HG03066 (cell line): ENCODE measurements at regions not wholly inside any gene's neighbourhood (a gene's known extent, or its start where the extent isn't known, plus 50 kb on each side); places are given as distances from the start of the nearest gene placed in this dataset.

ENCODE experiments used
- ATAC-seq: cut with Tn5 transposase; IDR thresholded peaks from one replicate; pipeline ENCODE4 v1.9.1; 2021; ENCODE audit warnings: low read depth; ENCODE audit not compliant: unreplicated experiment

GRCh38 chr5:17882760-17883488 is 248.7 kb downstream of the TAF11L14 start:
- ATAC-seq: no peak

GRCh38 chr5:17888155-17888554 is 253.9 kb downstream of the TAF11L14 start:
- ATAC-seq: no peak

DNA sequence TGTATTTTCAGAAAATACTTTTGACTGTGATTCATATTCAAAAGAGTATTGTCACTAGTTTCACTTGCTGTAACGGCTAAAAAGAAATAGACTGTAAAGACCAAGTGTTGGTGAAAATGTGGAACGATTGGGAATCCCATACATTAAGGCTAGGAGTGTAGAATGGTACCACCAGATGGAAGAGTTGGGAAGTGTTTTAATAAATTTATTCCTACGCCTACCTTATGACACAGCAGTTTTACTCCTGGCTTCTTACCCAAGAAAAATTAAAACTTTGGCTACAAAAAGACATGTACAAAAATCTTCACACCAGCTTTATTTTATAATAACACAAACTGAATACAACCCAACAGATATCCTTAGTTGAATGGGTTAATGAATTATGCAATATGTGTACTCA is 256.2 kb downstream of the TAF11L14 start:
- no peak for ATAC-seq

DNA sequence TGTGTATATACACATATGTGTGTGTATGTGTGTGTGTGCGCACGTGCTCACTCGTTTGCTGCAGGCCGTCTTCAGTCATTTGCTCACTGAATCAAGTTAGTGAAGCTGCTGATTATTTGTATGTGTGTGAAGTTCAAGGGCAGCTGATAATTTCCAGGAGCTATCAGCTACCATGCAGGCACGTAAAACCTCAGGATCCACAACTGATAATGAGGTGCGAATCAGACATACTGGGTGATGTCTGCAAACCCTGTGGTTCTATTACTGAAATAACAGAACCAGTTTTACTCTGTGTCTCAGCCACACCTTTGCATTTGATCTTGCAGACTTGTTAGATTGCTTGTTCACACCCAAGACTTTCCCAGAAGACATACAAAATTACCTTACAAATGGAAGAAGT is 257.6 kb downstream of the TAF11L14 start:
- no peak for ATAC-seq

DNA sequence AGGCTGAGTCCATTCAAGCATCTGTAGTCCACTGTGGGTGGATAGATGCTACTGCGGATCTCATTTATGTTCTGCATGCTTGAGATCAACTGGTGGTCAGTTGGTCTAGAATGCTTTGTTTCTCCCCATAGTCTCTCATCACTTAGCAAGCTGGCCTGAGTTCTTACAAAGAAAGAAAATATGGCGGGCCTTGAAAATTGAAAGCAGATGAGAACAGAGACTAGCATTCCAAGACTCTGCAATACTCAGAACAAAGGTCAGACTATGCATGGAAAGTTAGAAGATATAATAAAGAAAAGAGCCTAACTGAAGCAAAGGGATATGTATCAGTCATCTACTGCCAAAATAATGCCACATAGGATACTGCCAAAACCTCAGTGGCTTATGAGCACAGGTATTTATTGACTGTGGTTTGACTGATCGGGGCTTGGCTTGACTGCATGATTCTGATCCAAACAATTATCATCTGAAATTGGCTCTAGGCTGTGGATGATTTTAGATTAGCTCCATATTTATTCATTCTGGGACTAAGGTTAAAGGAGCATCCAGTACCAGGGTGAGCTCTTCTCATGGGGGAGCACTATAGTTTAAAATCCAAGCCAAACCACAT is 258.9 kb downstream of the TAF11L14 start:
- ATAC-seq: no peak

- ATAC-seq: no peak
These were observed 261.2 kb downstream of the TAF11L14 start for GRCh38 chr5:17895288-17896033.

DNA sequence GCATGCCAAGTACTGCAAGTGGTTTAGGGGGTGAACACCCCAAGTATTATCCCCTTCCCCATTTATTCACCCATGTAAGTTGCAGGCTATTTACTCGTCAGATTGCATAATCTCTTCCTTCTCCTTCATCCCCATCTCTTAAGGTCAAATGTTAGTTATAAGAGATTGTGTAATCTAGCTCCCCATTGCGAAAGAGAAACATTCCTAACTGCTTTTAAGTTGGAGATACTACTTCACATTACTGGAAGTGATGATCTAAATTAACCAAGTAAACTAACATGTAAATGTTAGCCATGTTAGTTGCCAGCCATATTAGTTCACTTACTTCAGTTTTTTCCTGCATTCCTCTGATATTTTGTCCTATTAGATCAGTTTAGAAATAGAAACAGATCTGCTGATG is 262.3 kb downstream of the TAF11L14 start:
- no peak for ATAC-seq

GRCh38 chr5:17897776-17898175 is 263.5 kb downstream of the TAF11L14 start:
- no peak for ATAC-seq

DNA sequence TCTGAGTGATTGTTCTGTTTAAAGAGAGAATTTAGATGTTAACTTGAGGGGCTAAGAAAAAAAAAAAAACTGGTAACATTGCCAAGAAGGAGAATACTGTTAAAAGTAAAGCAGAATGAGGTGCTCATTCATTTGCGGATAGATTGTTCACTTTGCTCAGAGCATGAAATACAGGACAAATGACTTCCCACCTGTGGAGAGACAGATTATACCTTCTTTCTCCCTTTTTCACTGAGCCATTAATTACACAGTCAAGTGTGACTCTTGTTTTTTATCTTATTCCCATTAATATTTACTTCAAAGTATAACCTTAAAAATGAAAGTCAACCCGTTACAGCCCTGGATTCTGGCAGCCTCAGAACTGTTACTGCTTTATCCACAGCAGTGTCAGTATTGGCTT is 264.5 kb downstream of the TAF11L14 start:
- ATAC-seq: no peak

GRCh38 chr5:17907094-17907493 is 272.8 kb downstream of the TAF11L14 start:
- ATAC-seq: no peak

DNA sequence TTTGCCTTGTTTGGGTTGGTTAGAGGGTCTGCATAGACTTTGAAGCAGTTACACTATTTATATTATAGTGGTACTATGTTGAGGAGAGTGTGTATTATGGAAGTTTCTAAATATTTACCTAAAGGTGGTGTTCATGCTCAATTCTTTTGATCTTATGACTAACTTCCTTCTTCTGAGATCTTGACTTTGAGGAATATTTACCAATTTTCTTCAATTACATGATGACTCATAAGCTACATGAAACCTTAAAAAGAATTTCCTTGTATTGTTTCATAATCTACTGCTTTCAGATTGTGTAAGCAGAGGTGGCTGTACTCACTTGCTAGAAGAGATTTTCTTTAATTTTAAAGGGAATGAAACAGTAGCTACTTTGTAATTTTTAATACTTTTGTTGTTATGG is 276.1 kb downstream of the TAF11L14 start:
- no peak for ATAC-seq

DNA sequence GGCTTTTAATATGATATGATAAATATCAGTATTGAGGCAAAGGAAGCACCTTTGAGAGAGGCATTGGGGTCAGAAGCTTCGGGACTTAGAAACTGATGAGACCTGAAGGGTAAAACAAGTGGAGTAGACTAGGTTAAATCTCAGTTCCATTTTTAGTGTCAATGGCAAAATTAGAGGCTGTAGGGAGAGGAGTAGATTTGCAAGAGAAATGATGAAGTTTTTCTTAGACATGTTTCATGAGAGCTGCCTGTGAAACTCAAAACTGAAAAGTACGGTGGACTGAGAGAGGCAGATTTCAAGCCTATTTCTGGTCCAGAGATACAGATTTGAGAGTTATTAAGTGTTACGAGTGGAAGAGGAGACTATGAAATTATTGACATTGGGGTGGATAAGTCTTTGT is 278.5 kb downstream of the TAF11L14 start:
- ATAC-seq: peak; percentile 65

- ATAC-seq: no peak
These were observed 282.2 kb downstream of the TAF11L14 start for GRCh38 chr5:17916446-17916845.

DNA sequence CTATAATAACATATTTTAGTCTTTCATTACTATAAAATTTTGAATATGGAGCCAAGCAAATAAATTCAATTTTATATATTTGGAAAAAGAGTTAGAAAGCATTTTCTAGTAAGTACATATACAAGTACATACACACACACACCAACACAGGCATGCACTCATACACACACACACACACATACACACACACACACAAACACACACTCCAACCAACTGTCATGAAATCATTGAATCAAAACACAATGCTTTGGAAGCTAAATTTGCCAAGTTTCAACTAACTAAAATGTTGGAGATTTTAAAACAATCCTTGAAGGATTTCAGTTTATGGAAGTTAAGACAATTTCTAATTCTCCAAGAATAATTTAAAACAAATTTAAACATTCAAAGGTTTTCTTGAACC is 283.2 kb downstream of the TAF11L14 start:
- no peak for ATAC-seq

- ATAC-seq: no peak
These were observed 284.3 kb downstream of the TAF11L14 start for GRCh38 chr5:17918373-17919104.

DNA sequence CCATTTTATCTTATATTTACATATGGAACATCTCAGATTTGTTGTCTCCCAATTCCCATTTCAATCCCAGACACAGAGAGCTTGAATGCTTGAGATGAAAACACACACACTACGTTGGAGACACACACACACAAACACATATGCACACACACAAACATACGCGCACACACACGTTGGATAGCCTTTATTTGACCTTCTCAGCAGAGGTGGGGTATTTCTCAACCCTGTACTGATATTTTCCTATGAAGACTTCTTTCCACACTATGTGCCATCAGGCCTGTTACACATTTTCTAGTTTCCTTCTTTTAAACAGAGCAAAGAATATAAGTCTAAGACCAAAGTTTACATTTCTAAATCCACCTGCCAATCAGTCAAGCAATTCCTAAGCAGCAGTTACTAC is 291.0 kb downstream of the TAF11L14 start:
- ATAC-seq: no peak

GRCh38 chr5:17928581-17928981 is 294.3 kb downstream of the TAF11L14 start:
- ATAC-seq: no peak

DNA sequence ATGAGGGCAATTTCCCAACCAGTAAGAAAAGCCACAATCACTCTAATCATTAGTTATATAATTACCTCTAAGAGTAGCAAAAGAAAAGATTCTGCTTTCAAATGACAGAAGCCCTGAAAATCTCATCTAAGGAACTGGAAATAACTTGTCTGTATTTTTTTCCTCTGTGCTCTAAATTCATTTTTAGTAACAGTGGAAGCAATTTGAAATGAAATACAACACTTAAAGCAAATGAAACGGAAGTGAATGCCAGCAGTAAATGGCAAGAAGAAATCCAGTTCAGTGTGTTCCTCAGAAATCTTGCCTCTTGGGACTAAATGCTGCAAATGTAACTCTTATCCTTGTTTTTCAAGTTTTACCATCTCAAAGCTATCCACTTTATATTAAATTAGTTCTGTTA is 294.9 kb downstream of the TAF11L14 start:
- ATAC-seq: no peak

- no peak for ATAC-seq
These were observed 296.1 kb downstream of the TAF11L14 start for GRCh38 chr5:17930346-17930745.

- ATAC-seq: no peak
These were observed 309.8 kb downstream of the TAF11L14 start for GRCh38 chr5:17944046-17944445.

GRCh38 chr5:17947029-17947428 is 312.8 kb downstream of the TAF11L14 start:
- no peak for ATAC-seq
